ENCODE measurements at regions not wholly inside any gene's neighbourhood (a gene's known extent, or its start where the extent isn't known, plus 50 kb on each side); places are given as distances from the start of the nearest gene placed in this dataset.
"Not testable (repeated sequence)": the region's sequence is repeated elsewhere in the genome, so short reads cannot be mapped to it uniquely, and the experiment has no call there.

DNA sequence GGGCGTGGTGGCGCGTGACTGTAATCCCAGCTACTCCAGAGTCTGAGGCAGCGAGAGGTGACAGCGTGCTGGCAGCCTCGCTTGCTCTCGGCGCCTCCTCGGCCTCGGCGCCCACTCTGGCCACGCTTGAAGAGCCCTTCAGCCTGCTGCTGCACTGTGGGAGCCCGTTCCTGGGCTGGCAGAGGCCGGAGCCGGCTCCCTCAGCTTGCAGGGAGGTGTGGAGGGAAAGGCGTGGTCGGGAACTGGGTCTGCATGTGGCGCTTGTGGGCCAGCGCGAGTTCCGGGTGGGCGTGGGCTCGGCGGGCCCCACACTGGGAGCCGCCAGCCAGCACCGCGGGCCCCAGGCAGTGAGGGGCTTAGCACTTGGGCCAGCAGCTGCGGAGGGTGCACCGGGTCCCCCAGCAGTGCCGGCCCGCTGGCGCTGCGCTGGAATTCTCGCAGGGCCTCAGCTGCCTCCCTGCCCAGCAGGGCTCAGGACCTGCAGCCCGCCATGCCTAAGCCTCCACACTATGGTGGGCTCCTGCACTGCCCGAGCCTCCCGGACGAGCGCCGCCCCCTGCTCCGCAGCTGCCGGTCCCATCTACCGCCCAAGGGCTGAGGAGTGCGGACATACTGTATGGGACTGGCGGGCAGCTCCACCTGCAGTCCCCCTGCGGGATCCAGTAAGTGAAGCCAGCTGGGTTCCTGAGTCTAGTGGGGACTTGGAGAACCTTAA lies 1093.3 kb upstream of the CDH8 start:
- no peak for DNase-seq (ENCODE audit: low read depth)

DNA sequence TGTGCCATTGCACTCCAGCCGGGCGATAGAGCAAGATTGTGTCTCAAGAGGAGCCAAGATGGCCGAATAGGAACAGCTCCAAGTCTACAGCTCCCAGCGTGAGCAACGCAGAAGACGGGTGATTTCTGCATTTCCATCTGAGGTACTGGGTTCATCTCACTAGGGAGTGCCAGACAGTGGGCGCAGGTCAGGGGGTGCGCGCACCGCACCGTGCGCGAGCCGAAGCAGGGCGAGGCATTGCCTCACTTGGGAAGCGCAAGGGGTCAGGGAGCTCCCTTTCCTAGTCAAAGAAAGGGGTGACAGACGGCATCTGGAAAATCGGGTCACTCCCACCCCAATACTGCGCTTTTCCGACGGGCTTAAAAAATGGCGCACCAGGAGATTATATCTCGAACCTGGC lies 1083.7 kb upstream of the CDH8 start:
- not testable (repeated sequence) for DNase-seq (ENCODE audit: low read depth)

DNA sequence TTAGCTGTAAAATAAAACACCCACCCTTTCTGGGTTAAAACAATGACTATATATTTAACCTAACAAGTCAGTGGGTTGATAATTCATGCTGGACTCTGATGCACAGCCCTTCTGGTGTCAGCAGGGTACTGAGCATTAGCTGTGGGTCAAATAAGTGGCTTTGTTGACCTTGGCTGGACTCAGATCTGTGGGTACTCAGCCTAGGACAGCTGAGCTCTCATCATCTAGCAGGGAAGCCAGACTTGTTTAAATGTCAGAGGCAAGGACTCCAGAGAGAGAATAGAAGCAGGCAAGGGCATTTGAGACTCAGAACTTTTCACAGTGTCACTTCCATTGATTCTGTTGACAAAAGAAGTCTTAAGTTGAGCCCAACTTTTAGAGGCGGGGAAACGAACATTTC lies 1063.8 kb upstream of the CDH8 start:
- DNase-seq (ENCODE audit: low read depth) = no peak

DNA sequence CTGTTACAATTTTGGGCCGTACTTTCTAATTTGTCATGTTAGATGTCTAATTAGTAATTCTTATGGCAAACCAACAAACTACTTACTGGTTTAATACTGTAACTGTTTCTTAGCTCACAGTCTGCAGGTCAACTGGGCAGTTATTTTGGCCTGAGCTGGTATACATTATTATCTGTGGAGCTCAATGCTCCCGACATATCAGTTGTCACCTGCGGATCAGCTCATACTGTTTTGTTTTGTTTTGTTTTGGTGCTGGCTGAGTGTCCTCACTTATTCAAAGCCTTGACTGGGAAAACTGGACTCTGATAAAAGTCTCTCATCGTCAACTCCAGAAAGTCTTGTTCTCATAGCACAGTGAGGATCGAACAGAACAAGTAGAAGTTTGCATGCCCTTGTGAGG lies 1060.6 kb upstream of the CDH8 start:
- no peak for DNase-seq (ENCODE audit: low read depth)

DNA sequence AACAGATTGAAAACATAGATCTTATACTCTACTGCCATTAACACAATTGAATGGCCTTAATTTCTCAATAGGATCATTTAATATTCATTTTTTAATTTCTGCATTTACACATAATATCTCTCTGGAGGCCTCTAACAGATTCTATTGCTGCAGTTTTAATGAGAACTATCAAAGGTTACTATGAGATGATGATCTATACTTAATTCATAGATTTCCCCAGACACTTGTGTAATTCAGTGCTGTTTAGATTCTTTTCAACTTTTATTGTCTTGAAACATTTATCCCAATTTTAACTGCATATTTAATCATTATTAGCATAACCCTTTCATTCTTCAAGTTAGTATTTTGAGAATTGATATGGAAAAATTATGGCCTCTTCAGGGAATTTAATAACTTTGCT lies 1056.5 kb upstream of the CDH8 start:
- no peak for DNase-seq (ENCODE audit: low read depth)

DNA sequence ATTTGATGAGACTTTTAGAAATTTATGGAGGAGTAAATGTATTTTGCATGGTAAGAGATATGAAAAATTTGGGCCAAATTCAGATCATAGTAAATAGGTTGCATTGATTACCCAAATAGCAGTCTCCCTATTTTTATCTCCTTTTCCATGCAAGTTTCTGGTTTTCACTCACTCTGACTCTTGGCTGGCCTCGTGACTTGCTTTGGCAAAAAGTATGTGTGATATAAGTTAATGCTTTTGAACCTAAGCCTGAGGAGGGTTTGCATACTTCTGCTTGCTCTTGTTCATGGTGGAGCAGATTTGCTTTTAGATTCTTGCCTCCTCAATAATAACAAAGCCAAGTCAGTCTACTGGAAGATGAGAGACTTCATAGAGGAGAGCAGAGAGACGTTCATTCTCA lies 1045.9 kb upstream of the CDH8 start:
- no peak for DNase-seq (ENCODE audit: low read depth)

DNA sequence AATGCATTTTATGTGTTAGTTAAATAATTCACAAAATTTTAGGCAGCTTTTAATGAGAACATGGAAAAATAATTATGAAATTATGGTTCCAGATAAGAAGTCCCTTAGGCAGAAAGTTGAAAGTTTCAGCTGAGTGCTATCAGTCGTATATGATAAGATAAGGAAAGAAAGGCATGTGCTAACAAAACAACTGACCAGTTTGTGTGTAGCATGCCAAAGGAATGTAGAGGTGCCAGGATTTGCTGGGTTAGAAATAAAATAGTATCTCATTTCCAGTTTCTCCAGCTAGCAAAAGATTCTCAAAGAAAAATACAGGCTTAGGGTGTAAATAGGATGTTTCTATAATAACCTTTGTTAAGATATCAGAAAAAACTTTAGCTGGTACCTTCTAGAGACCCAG lies 1044.5 kb upstream of the CDH8 start:
- no peak for DNase-seq (ENCODE audit: low read depth)

DNA sequence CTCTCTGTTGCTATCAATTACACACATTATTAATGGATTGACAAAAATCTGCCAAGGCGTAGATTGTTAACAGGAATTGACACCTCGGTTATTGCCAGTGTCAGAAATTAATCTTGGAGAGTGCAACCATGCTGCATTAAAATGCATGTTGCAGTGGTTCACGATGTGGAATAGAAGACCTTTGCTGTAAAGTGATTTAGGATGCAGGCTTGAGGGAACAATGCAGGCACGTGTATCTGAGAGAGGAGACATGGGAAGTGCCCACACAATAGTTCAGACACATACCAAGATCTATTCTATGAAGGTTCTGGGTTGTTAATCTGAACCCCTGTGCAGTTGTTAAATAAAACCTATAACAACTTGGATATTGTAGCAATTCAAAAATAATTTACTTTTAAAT lies 1032.8 kb upstream of the CDH8 start:
- no peak for DNase-seq (ENCODE audit: low read depth)

DNA sequence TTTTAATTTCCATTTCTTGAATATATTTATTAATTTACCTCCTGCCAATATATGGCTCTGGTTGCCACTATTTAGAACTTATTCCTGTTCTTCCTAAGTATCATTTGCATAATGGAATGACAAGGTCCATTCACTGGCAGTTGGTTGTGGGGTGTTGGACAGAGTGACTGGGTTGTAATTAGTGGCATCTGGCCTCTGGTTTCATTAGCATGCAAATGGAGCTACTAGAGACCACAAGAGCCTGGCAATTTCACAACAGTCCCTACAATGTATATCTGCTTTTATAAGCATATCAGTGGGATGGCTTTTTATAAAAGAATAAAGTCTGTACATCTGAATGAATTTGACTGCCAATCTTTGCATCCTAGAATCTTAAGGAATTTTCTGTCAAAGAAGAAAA lies 1030.9 kb upstream of the CDH8 start:
- no peak for DNase-seq (ENCODE audit: low read depth)

DNA sequence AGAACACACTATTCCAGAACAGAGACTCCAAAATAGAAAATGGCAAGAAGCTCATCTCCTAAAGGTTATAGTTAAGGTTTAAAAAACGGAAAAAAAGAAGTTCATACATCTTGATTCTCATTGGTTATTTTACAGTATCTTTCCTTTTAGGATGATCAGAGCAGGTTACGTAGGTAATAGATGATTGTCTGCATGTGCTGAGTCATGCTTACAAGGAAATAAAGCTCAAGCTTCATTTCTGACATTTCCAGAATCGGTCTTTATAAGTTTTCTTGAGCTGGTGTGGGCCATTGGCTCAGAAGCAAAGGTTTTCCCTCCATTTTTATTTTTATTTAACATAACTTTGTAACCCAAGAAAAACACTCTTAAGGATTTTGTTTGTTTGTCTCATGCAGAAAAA lies 1030.3 kb upstream of the CDH8 start:
- no peak for DNase-seq (ENCODE audit: low read depth)

DNA sequence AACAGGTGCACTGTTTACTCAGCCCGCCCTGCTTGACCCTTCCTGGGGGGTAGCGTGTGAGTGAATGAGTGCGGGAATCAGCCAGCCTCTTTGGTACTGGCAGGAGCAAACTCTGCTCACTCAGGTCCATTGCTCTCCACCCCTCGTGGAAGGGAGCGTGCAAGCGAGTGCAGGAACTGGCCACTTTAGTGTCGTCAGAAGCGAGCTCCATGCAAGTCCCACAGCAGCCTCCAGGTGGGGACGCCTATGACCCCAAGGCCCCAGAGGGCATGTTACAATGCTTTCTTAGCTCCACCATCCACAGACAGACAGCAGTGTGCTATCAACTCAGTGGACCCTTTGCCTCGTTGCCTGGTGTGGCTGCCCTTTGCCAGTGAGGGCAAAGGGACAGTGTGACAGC lies 1025.1 kb upstream of the CDH8 start:
- no peak for DNase-seq (ENCODE audit: low read depth)

DNA sequence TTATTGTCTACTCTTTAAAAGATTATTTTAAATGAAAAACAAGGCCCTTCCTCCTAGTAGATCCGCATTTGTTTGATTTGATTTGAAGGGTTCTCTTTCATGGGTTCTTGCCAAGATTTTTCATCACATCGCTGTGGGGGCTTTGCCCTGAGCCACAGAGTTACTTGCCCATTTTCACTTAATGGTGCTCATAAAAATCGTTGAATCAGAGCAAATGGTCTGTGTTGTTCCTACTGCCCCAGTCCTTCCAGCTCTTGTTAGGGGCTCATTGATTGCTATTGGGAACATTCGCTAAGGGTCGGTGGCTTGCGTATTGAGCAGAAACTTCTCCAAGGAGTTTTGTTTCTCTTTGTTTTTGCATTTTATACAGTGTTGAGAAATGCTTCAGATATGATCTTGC lies 1023.4 kb upstream of the CDH8 start:
- DNase-seq (ENCODE audit: low read depth) = no peak

DNA sequence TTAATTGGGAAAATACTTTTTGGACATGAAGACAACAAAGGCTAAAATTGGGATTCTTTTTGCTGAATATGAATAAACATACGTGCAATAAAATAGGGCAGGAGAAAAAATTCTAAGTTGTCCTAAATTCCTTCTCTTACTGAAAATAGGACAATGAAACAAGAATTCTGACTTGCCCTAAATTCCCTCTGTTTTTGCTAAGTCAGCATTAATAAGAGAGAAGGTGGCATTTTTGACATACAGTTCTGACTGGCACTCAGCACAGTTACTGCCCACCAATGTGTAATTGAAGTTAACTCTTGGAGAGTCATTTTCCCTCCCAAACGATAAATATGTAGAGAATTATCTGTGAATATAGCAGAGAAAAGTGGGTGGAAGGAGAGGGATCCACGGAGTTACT lies 1021.1 kb upstream of the CDH8 start:
- DNase-seq (ENCODE audit: low read depth) = no peak

DNA sequence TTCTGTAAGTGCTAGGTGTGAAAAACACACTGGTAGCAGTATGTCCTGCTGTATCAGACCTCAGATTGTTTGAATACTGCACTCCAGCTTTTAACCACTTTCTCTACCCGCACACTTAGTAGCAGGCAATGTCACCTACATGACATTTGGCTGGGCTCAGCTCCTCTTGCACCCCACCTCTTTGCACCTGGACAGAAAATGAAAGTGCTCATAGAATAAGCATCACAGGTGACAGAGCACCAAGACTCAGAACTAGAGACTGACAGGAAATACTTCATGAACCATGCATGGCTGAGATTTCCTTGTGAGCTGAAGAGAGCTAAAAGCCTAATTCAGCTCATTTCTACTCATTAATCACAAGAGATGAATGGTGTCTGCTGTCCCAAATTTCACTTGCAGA lies 1014.2 kb upstream of the CDH8 start:
- DNase-seq (ENCODE audit: low read depth) = no peak

DNA sequence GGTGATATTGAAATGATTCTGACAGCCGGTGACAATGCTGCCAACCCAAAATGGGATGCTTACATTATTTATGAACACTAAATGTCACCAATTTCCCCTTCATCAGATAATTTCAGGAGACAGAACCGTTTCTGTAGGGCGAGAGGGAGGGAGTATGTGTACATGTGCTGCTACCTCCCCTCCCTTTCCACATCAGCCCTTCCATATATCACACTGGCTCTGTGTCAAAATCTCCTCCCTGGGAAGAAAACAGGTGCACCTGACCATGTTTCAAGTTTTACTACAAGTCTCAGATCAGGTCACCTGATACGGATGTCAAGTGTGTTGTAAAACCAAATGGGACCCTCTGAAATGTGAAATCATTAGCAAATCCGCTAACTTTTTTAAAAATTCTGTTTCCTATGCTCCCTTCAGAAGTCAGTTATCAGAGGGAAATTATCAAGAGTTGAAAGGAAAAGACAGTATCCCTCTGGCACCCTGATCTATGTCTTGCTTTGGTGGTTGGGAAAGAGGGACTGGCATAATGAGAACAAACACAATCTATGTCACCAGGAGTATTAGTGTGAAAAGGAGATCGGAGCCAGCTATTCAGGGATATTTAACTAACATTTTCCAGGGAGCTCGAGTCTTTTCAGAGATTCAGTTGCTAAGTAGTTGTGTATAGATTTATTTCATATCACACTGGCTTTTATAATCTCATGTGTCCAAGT lies 1002.3 kb upstream of the CDH8 start:
- no peak for DNase-seq (ENCODE audit: low read depth)

DNA sequence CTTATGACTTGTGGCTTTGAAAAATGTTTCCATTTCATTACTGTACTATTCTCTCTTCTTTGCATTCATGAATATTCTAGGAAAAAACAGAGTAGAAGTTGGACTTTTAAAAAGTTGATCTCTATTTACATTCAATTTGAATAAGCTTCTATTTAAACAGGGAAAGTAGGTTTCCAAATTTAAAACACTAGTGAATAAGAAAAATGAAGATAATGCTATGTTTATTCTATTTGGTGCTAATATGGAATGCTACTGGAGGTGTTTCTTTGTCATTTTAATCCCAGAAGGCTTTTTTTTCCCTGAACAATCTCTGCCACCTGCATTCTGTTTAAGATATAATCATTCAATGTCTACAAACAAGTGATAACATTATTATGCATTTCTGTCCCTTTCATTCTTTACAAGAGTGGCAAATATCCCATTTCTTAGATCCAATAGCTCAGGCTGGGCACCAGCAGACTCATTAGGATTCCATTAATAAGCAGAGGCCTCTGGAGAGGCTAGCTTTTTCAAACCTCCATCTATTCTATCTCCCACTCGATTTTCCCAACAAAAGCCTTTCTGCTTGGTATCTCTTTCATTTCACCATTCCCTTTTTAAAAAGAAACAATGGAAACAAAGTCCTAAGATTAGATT lies 1001.6 kb upstream of the CDH8 start:
- no peak for DNase-seq (ENCODE audit: low read depth)

DNA sequence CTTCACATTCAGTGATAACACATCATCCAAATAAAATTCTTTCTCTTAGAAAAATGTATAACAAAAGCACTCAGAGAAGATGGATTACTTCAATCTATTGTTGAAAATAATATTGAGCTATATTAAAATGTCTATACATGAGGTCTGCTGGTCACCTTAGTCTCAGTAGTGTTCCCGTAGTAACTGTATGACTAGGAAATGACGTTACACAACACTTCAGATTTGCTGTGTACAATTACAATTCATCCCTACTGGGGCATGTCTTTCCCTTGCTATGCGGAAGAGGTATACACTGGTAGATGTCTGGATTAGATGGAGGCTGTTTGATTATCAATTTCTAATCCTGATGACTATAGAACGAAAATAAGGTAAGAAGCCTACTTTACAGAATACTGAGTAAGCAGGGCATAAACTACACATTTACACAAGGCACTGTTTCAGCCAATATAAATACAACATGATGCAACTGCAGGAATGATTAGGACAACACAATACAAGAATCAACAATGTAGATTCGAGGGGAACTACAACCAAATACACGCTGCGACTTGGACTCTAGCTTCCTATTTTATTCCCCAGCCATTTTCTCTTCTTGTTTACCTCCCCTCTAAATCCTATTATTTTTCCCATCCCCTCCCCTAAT lies 982.5 kb upstream of the CDH8 start:
- no peak for DNase-seq (ENCODE audit: low read depth)

DNA sequence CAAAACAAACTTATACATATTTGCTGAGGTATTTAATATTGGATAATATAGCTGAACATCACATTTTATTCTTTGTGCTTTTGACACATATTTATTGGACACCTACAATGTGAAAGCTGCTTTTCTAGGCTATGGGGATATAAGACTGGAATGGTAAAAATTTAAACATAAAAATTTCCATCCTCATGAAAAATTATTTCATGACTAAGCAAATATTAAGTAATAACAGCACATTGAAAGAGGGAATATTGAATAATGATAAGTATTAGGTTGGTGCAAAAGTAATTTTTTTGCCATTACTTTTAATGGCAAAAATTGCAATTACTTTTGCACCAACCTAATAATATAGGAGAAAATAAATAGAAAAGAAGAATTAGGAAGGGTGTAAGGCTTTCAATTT lies 972.5 kb upstream of the CDH8 start:
- no peak for DNase-seq (ENCODE audit: low read depth)

DNA sequence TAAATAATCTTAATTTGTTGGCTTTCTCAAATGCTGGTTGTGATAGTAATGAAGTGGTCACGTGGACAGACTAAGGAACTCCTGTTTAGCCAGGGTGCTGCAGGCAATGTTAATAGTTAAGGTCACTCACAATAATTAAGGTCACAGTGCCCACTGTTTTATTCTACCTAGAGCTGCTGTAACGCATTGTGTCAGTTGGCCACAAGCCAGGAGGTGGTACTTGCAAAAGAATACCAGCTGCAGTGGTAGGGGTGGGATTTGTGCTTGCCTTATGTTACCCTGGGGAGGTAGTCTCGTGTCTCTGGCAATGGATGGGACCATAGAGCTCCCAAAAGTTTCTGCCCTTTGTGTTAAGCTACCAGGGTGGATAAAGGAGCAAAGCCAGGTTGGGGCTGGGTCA lies 969.1 kb upstream of the CDH8 start:
- DNase-seq (ENCODE audit: low read depth) = no peak

DNA sequence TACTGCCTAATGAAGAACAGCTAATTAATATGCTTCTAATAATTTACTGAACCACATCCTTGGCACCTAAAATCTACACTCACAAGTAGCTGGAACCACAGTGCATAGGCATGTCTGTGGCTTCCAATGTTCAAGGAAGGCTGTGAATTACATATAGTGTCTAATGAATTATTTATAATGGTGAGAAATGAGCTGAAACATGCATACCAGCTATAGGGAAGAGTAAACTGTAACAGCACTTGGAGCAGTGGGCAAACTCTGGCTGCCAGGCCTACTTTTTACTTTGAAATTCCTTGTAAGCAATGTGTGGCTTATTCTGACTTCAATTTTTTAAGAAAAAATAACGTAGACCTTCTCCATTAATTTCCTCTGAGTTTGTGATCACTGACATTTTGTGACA lies 953.2 kb upstream of the CDH8 start:
- DNase-seq (ENCODE audit: low read depth) = no peak

DNA sequence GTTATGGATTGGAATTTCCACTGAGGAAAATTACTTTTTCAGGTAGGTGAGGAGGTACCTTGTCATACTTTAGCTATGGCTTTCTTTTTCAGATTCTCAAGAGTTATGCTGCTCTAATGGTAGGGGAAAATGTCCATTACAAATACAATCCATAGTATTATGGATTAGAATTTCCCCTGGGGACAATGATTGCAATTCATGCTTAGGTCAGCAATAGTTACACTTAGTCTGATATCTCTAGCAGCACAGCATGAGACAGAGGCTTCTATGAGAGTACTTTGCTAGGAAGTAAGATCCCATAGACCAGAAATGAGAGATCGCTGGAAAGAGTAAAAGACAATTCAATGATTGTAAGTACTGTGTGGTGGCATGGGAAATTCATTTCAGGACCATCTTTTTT lies 949.5 kb upstream of the CDH8 start:
- DNase-seq (ENCODE audit: low read depth) = no peak

DNA sequence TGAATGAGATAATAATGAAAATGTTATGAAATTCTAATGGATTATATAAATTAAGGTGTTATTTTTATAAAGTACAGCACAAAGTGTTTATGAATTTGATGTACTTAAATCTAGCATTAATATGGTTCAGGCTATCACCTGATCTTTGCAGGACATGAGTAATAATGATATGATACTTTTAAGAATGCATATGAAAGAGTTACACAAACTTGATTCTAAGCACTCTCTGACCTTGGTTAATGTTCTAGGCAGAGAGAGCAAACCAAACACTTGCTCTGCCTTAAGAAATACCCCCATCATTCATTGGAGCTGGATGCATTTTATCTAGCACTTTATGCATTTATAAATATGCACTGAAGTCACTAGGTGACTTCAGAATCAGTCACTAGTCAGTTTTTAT lies 942.2 kb upstream of the CDH8 start:
- no peak for DNase-seq (ENCODE audit: low read depth)

DNA sequence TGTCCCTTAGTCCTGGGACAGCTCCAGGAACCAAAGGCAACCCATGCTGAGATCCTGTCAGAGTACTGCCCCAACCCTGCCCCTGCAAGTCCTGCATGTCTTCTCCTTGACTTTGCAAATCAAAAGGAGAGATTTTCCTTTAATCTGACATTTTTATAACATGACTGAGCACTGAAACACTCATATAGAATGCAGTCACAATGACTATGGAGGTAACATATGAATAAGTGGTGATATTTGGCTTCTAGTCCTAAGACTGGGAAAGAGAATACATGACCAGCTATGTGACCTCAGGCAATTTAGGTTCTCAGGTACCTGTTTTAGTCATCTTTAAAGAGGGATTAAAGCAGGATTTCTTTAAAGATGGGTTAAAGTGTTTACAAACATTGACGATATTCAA lies 941.6 kb upstream of the CDH8 start:
- no peak for DNase-seq (ENCODE audit: low read depth)

All from amniotic epithelial cell (primary cell).